Mammary epithelial cell (primary cell): ENCODE measurements at regions not wholly inside any gene's neighbourhood (a gene's known extent, or its start where the extent isn't known, plus 50 kb on each side); places are given as distances from the start of the nearest gene placed in this dataset.

Experiments used
- EZH2 ChIP-seq: IDR thresholded peaks from 2 replicates; pipeline ENCODE4 v1.6.1; 2012; ENCODE audit warnings: low read length, inconsistent platforms, borderline replicate concordance
- TF ChIP-seq, protein P1 (sequence below), 2 donors: IDR thresholded peaks in 1 of 2; conservative IDR thresholded peaks in 1 of 2; 2 replicates each; pipeline ENCODE4 v1.5.1; 2011 to 2012; ENCODE audit warnings: inconsistent platforms in 2 of 2, low read length in 2 of 2, mild to moderate bottlenecking in 2 of 2, control low read depth in 1 of 2, low read depth in 1 of 2; ENCODE audit not compliant: insufficient read depth in 1 of 2; ENCODE audit errors: extremely low read depth in 1 of 2

DNA sequence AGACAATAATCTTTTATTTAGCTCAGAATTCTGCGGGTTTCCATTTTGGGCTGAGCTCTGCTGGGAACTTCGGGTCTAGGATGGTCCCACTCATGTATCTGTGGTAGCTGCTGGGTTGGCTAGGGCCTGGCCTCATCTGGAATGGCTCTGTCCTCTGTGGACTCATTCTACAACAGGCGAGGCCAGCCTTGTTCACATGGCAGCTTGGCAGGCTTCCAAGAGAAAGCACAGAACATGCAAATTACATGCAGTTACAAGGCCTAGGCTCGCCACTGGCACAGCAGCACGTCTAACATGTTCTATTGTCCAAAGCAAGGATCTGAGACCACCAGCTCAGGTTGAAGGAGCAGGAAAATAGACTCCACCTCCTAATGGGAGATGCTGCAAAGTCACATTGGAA, 431.4 kb downstream of the PDCD6IP start:
- TF ChIP-seq, protein P1, sequence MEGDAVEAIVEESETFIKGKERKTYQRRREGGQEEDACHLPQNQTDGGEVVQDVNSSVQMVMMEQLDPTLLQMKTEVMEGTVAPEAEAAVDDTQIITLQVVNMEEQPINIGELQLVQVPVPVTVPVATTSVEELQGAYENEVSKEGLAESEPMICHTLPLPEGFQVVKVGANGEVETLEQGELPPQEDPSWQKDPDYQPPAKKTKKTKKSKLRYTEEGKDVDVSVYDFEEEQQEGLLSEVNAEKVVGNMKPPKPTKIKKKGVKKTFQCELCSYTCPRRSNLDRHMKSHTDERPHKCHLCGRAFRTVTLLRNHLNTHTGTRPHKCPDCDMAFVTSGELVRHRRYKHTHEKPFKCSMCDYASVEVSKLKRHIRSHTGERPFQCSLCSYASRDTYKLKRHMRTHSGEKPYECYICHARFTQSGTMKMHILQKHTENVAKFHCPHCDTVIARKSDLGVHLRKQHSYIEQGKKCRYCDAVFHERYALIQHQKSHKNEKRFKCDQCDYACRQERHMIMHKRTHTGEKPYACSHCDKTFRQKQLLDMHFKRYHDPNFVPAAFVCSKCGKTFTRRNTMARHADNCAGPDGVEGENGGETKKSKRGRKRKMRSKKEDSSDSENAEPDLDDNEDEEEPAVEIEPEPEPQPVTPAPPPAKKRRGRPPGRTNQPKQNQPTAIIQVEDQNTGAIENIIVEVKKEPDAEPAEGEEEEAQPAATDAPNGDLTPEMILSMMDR (conservative IDR thresholded peaks at IDR 0.05 in 1 of 2, IDR thresholded peaks at IDR 0.05 in 1 of 2; ENCODE audit: extremely low read depth in 1 of 2, insufficient read depth in 1 of 2, low read depth in 1 of 2, low read length in 2 of 2), result no peak
- TF ChIP-seq EZH2, result no peak
